RWPE1 (cell line): ENCODE measurements at regions not wholly inside any gene's neighbourhood (a gene's known extent, or its start where the extent isn't known, plus 50 kb on each side); places are given as distances from the start of the nearest gene placed in this dataset.
A peak's percentile ranks its signal among the peaks of the same experiment; 100 is the strongest.
"Not testable (repeated sequence)": the region's sequence is repeated elsewhere in the genome, so short reads cannot be mapped to it uniquely, and the experiment has no call there.

Experiments used
- CTCF ChIA-PET: fragments of 350-600 bp; sonication (Branson Sonifier 250); formaldehyde crosslinking; extraction: SDS; loops from one replicate; lab custom pipeline; 2021; lab: Yijun Ruan, JAX
- POLR2A ChIA-PET: fragments of 400-600 bp; formaldehyde crosslinking; extraction: SDS; loops from one replicate; lab custom pipeline; 2020; ENCODE audit warnings: antibody characterized with exemption; ENCODE audit not compliant: low non-redundant PET; lab: Yijun Ruan, JAX
- DNase-seq: peaks from one replicate; pipeline ENCODE4 v3.0.0; 2012; ENCODE audit warnings: low spot score
- H3K27ac ChIP-seq: fragments of 450-650 bp; 2 replicates; pipeline ENCODE4 v1.5.1; 2017
- TF ChIP-seq, protein P1 (sequence below): fragments of 450-650 bp; conservative IDR thresholded peaks from 2 replicates; pipeline ENCODE4 v1.5.1; 2017; ENCODE audit warnings: low read depth, mild to moderate bottlenecking

DNA sequence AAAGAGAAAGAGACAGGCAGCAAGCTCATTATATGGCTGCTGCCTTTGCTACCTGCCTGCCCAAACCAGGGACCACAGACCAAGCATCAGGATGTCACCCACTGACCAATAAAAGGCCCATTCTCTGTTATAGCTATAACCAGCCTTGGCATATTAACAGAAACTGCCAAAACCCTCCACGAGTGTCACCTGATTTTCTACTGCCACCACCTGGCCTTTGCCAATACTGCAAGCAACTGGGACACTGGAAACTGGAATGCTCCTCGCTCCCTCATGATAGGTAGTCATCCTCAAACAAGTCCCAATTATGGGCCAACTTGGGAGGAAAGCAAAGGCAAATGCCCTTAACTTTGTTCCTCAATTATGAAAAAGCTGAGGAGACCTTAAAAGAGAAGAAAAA lies 76.0 kb downstream of the SPIN4 start:
- TF ChIP-seq, protein P1, sequence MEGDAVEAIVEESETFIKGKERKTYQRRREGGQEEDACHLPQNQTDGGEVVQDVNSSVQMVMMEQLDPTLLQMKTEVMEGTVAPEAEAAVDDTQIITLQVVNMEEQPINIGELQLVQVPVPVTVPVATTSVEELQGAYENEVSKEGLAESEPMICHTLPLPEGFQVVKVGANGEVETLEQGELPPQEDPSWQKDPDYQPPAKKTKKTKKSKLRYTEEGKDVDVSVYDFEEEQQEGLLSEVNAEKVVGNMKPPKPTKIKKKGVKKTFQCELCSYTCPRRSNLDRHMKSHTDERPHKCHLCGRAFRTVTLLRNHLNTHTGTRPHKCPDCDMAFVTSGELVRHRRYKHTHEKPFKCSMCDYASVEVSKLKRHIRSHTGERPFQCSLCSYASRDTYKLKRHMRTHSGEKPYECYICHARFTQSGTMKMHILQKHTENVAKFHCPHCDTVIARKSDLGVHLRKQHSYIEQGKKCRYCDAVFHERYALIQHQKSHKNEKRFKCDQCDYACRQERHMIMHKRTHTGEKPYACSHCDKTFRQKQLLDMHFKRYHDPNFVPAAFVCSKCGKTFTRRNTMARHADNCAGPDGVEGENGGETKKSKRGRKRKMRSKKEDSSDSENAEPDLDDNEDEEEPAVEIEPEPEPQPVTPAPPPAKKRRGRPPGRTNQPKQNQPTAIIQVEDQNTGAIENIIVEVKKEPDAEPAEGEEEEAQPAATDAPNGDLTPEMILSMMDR: no peak
- ChIA-PET POLR2A (no interaction called here), CTCF (interaction anchor here (0.6 kb wide), 1 partner anchor 421 kb away, joined by 7 read pairs; no protein-coding TSS in a partner anchor)
- peak; percentile 5 for DNase-seq
- H3K27ac ChIP-seq: no peak overlapping the region

DNA sequence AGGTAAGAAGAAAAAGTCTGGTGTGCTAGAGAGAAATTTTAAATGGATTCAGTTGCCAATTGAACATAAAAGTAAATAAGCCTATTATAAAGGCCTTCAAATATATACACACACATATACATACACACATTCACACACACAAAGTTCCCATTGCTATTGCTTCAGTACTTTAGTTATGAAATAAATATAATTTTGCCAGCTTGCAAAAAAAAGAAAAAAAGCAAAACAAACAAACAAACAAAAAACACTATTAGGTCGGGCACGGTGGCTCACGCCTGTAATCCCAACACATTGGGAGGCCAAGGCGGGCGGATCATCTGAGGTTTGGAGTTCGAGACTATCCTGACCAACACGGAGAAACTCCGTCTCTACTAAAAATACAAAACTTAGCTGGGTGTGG lies 80.3 kb downstream of the SPIN4 start:
- CTCF ChIA-PET: no interaction called here
- no peak for DNase-seq
- TF ChIP-seq, protein P1: no peak
- no peak overlapping the region for H3K27ac ChIP-seq
- POLR2A ChIA-PET: no interaction called here

DNA sequence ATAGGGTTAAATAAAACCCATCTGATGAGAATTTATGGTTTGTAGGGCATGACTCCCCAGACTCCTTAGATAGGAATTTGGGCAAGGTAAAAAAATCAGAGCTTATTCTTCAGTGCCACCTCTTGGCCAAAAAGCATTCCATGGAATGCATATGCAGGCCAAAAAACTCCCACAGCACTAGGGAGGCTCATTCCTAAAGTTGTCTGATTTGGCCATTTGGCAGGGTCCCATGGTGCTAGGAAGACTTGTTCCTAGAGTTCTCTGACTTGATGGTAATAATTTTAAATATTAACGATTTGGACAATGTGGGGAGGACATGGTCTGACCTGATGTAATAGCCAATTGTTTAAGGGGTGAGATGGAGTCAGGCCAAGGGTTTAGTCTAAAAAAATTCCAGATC lies 93.0 kb downstream of the SPIN4 start:
- CTCF ChIA-PET: no interaction called here
- POLR2A ChIA-PET: no interaction called here
- TF ChIP-seq, protein P1: no peak
- no peak for DNase-seq
- no peak overlapping the region for H3K27ac ChIP-seq

DNA sequence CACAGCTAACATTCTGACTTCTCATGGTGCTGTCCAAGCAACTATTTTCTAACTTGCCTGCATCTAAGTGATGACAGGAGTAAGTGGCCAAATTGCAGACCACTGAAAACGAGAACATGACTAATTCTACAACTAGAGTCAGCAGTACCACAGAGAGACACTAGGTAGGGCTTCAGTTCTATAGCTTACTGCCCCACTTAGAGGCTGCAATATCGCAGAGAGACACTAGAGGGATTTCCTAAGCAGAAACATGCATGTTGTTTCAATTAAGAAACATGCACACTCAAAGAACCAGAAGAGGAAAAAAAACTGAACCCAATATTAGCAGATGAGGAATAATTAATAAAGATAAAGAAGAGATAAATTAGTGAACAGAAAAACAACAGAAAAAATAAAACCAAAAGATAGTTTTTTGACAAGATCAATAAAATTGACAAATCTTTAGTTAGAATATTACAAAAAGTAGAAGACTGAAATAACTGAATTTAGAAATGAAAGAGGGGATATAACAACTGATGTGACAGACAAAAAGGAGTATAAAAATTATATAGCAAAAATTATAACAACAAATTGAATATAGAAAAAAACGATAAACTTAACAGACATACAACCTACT lies 100.8 kb downstream of the SPIN4 start:
- POLR2A ChIA-PET: no interaction called here
- CTCF ChIA-PET: interaction anchor here (1.0 kb wide), 1 partner anchor 456 kb away, joined by 3 read pairs; no protein-coding TSS in a partner anchor
- DNase-seq: peak; percentile 10

DNA sequence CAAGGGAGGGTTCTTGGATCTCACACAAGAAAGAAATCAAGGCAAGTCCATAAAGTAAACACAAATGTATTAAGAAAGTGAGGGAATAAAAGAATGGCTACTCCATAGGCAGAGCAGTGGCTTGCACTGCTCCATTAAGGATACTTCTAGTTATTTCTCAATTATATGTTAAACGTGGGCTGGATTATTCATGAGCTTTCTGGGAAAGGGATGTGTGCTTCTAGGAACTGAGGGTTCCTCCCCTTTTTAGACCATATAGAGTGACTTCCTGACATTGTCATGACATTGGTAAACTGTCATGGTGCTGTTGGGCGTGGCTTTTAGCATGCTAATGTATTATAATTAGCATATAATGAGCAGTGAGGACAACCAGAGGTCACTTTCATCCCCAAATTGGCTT lies 108.4 kb downstream of the SPIN4 start:
- H3K27ac ChIP-seq, CTCF ChIA-PET, DNase-seq, POLR2A ChIA-PET: not testable (repeated sequence)

More for the DNA sequence above, 100.8 kb downstream of the SPIN4 start:
- TF ChIP-seq, protein P1: peak; percentile 81
- no peak overlapping the region for H3K27ac ChIP-seq

DNA sequence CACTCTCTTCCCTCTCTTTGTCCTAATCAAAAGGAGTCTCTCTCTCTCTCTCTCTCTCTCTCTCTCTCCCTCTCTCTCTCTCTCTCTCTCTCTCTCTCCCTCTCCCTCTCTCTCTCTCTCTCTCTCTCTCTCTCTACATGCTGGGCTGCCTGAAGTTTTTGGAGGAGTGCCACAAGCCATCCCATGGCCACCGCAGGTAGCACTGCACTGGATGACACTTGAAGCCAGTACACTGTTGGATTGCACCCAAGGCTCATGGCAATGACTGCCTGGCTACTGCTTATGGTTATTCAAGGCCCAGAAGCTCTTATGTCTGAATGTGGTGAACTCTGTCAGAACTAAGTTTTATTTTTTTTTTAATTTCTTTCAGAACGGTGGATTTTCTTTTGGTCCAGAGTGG lies 115.2 kb downstream of the SPIN4 start:
- CTCF ChIA-PET, DNase-seq, POLR2A ChIA-PET, H3K27ac ChIP-seq: not testable (repeated sequence)

DNA sequence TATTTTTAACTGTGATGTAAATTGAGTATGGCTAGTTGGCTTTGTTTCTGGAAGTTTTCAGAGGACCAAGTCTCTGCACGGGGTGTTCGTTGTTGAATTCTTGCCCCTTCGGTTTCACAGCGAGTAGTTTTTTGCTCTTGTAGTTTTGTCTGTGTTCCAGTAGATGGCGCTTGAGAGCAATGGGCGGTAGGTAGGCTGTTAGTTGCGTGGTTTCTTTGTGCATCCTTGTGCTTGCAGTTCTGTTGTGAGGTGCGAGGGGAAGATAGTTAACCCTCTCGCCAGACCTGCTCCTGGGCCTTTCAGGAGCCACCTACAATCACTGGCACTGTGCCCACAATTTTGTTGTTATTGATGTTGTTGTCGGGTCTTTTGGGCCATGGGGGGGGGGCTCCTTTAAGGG lies 118.1 kb downstream of the SPIN4 start:
- POLR2A ChIA-PET, H3K27ac ChIP-seq, DNase-seq, CTCF ChIA-PET: not testable (repeated sequence)

DNA sequence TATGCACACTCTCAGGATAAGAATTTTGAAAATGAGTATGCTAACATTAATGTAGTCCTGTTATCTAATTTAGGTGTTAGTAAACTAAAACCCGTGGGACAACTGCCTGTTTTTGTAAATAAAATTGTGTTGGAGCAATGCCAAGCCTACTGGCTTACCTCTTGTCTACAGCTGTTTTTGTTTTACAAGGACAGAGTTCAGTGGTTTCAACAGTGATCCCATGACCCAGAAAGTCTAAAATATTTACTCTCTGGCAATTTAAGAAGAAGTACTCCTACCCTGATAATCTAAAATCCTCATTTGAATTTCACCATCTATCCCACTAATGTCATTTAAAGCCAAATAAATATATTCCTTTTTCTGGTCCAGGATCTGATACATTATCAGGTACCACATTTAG lies 132.9 kb downstream of the SPIN4 start:
- DNase-seq, CTCF ChIA-PET, POLR2A ChIA-PET, H3K27ac ChIP-seq: not testable (repeated sequence)

DNA sequence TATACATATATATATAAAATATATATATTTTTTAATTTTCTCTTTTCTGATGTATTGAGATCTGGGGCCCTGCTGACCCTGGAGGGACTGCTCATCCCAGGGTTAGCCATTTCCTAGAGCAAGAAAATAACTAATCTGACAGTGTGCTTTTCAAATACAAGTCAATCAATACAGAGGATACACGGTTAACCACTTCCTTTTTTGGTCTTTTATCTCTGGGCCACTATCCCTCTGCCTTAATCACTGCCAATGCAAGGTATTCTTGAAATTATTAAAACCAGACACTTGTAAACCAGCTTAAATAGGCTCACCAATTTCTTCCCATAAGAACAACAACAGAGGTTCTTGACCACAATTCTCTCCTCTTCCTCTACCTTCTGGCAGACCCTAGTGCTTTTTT lies 133.6 kb downstream of the SPIN4 start:
- DNase-seq, H3K27ac ChIP-seq, POLR2A ChIA-PET, CTCF ChIA-PET: not testable (repeated sequence)

DNA sequence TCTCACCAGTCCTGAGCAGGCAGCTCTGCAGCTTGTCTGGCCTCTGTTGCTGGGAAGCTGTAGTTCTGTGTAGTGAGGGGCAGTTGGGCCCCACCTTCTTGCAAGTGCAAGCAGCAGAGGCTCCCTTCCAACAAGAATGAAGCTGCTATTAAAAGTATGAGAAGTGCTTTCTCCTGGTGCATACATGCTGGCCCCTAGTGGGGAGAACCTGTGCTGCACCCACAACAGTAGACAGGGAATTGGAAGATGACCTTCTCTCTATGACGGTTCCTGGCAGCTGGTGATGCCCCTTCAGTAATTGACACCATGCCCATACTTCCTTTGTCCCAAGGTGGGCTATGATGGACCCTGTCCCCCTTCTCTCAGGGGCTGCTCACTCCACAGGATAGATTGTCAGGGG lies 141.5 kb downstream of the SPIN4 start:
- POLR2A ChIA-PET, CTCF ChIA-PET, DNase-seq, H3K27ac ChIP-seq: not testable (repeated sequence)

DNA sequence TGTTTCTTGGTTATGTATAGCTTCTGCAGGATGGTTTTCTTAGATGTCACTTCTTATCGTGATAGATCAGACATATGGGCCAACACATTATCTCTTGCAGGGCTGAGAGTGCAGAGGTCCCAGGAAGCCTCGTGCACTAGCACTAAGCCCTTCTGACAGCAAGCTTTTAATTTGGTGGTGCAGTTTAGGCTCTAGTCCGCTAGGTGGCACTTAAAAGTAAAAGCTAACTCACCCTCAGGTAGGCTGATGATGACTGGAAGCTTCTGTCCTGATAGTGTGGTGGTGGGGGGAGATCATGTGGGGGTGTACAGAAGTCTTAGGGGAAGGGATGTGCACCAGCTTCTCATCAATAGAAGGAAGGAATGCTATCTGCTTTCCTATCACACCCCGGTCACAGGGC lies 142.0 kb downstream of the SPIN4 start:
- DNase-seq, H3K27ac ChIP-seq, POLR2A ChIA-PET, CTCF ChIA-PET: not testable (repeated sequence)

DNA sequence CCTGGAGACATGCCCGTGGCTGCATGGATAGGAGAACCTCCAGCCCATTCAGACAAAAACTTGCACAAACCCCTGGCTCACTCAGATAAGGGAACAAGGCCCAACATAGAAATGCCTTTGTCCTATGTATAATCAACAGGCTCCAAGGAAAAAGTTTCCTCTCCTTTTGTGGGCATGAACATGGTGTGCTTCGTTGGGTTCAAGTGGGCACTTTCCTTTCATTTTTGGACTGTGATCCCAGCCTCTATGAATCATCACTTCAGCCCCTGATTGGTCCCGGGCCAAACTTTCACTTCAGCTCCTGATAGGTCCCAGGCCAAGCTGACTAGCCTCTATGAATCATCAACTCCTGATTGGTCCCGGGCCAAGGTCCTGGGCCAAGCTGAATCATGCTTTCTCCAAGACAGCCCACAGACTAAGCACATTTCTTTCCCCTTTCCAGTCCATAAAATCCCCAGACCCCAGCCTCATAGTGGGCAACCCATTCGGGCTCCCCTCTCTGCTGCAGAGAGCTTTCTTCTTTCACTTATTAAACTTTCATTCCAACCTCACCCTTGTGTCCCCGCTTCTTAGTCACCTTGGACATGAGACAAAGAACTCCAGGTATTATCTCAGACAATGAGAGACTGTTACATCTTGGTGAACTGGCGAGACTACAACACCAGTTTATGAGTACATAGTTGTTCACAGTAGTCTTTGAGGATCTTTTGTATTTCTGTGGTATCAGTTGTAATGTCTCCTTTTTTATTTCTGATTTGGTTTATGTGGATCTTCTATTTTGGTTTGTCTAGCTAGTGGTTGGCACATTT lies 146.7 kb downstream of the SPIN4 start:
- DNase-seq, POLR2A ChIA-PET, CTCF ChIA-PET, H3K27ac ChIP-seq: not testable (repeated sequence)
